Thyroid gland (tissue), 4 donors: ENCODE measurements at regions not wholly inside any gene's neighbourhood (a gene's known extent, or its start where the extent isn't known, plus 50 kb on each side); places are given as distances from the start of the nearest gene placed in this dataset.

Experiments used
- POLR2A ChIP-seq, 2 donors: fragments of 450-650 bp; IDR thresholded peaks; one replicate each; pipeline ENCODE4 v1.6.1; 2017; ENCODE audit warnings: antibody characterized with exemption in 2 of 2, mild to moderate bottlenecking in 2 of 2, moderate library complexity in 1 of 2
- TF ChIP-seq, protein P1 (sequence below), 6 experiments: fragments of 200-600 bp in 3 of 6; fragments of 450-650 bp in 3 of 6; sonication (generic) in 3 of 6; IDR thresholded peaks; one replicate each; pipeline ENCODE4 v1.5.1; 2016 to 2019; ENCODE audit warnings: antibody characterized with exemption in 6 of 6, mild to moderate bottlenecking in 2 of 6, inconsistent platforms in 1 of 6, moderate library complexity in 1 of 6

DNA sequence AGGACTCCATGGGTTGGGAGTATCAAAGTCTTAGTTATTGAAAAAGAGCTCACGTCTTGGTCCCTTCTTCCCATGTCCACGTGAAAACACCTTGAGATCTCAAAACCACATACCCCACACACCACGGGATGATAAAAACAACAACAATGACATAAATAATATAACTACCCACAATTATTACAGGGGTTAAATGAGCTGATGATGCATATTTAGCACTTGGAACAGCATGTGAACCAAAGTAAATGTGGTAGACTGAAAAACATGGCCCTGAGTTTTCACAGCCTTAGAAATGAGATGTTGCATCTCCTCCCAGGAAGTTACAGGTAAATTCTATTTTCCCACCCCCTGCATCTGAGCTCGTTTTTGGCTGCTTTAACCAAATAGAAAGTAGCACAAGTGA lies 208.9 kb downstream of the C16orf95 start:
- TF ChIP-seq POLR2A (IDR thresholded peaks at IDR 0.05) = no peak
- TF ChIP-seq, protein P1, sequence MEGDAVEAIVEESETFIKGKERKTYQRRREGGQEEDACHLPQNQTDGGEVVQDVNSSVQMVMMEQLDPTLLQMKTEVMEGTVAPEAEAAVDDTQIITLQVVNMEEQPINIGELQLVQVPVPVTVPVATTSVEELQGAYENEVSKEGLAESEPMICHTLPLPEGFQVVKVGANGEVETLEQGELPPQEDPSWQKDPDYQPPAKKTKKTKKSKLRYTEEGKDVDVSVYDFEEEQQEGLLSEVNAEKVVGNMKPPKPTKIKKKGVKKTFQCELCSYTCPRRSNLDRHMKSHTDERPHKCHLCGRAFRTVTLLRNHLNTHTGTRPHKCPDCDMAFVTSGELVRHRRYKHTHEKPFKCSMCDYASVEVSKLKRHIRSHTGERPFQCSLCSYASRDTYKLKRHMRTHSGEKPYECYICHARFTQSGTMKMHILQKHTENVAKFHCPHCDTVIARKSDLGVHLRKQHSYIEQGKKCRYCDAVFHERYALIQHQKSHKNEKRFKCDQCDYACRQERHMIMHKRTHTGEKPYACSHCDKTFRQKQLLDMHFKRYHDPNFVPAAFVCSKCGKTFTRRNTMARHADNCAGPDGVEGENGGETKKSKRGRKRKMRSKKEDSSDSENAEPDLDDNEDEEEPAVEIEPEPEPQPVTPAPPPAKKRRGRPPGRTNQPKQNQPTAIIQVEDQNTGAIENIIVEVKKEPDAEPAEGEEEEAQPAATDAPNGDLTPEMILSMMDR (IDR thresholded peaks at IDR 0.05) = no peak
